ENCODE measurements at regions not wholly inside any gene's neighbourhood (a gene's known extent, or its start where the extent isn't known, plus 50 kb on each side); places are given as distances from the start of the nearest gene placed in this dataset.

GRCh38 chr12:75699251-75699650 lies 187.8 kb upstream of the KRR1 start:
- no peak overlapping the region for H3K4me3 ChIP-seq (ENCODE audit: low read length)
- H3K27ac ChIP-seq (ENCODE audit: low read length) = no peak overlapping the region
- H3K9ac ChIP-seq (ENCODE audit: low read length) = no peak overlapping the region
- H2AFZ ChIP-seq (ENCODE audit: low read depth, low read length) = no peak overlapping the region
- TF ChIP-seq EZH2phosphoT487 (IDR thresholded peaks at IDR 0.05; ENCODE audit: low read depth) (no peak), CTCF (IDR thresholded peaks at IDR 0.05; ENCODE audit: low read depth, low read length) (no peak)
- no peaks in the 10 kb centered on the region for H3K36me3 ChIP-seq (replicated peaks; ENCODE audit: low read depth, low read length)
- H3K9me3 ChIP-seq (ENCODE audit: insufficient read depth, low read length) = no peaks in the 10 kb centered on the region
- H3K27me3 ChIP-seq (ENCODE audit: low read depth, low read length) = no peaks in the 10 kb centered on the region
- H4K20me1 ChIP-seq (ENCODE audit: insufficient read depth, low read length) = no peaks in the 10 kb centered on the region
- H3K4me2 ChIP-seq (ENCODE audit: low read length) = no peak overlapping the region
- no peaks in the 10 kb centered on the region for H3K4me1 ChIP-seq (ENCODE audit: low read length)
- H3K79me2 ChIP-seq (ENCODE audit: low read length) = no peaks in the 10 kb centered on the region

GRCh38 chr12:75698052-75698451 lies 186.6 kb upstream of the KRR1 start:
- TF ChIP-seq EZH2phosphoT487 (IDR thresholded peaks at IDR 0.05; ENCODE audit: low read depth) (no peak), CTCF (IDR thresholded peaks at IDR 0.05; ENCODE audit: low read depth, low read length) (no peak)
- no peaks in the 10 kb centered on the region for H3K27me3 ChIP-seq (ENCODE audit: low read depth, low read length)
- no peaks in the 10 kb centered on the region for H3K79me2 ChIP-seq (ENCODE audit: low read length)
- no peaks in the 10 kb centered on the region for H3K4me1 ChIP-seq (ENCODE audit: low read length)
- no peak overlapping the region for H3K4me2 ChIP-seq (ENCODE audit: low read length)
- H3K27ac ChIP-seq (ENCODE audit: low read length) = no peak overlapping the region
- H2AFZ ChIP-seq (ENCODE audit: low read depth, low read length) = no peak overlapping the region; the same call in 1 of the 2 replicates
- H3K36me3 ChIP-seq (replicated peaks; ENCODE audit: low read depth, low read length) = no peaks in the 10 kb centered on the region
- no peaks in the 10 kb centered on the region for H3K9me3 ChIP-seq (ENCODE audit: insufficient read depth, low read length)
- no peak overlapping the region for H3K9ac ChIP-seq (ENCODE audit: low read length)
- no peaks in the 10 kb centered on the region for H4K20me1 ChIP-seq (ENCODE audit: insufficient read depth, low read length)
- no peak overlapping the region for H3K4me3 ChIP-seq (ENCODE audit: low read length)

GRCh38 chr12:75695926-75696325 lies 184.5 kb upstream of the KRR1 start:
- no peaks in the 10 kb centered on the region for H3K4me1 ChIP-seq (ENCODE audit: low read length)
- H3K4me2 ChIP-seq (ENCODE audit: low read length) = no peak overlapping the region
- H2AFZ ChIP-seq (ENCODE audit: low read depth, low read length) = no peak overlapping the region
- TF ChIP-seq CTCF (IDR thresholded peaks at IDR 0.05; ENCODE audit: low read depth, low read length) = no peak
- TF ChIP-seq EZH2phosphoT487 (IDR thresholded peaks at IDR 0.05; ENCODE audit: low read depth) = no peak
- no peaks in the 10 kb centered on the region for H3K9me3 ChIP-seq (ENCODE audit: insufficient read depth, low read length)
- H4K20me1 ChIP-seq (ENCODE audit: insufficient read depth, low read length) = no peaks in the 10 kb centered on the region
- no peak overlapping the region for H3K9ac ChIP-seq (ENCODE audit: low read length)
- H3K79me2 ChIP-seq (ENCODE audit: low read length) = no peaks in the 10 kb centered on the region
- H3K36me3 ChIP-seq (replicated peaks; ENCODE audit: low read depth, low read length) = no peaks in the 10 kb centered on the region
- H3K27ac ChIP-seq (ENCODE audit: low read length) = no peak overlapping the region
- no peaks in the 10 kb centered on the region for H3K27me3 ChIP-seq (ENCODE audit: low read depth, low read length)
- H3K4me3 ChIP-seq (ENCODE audit: low read length) = no peak overlapping the region

GRCh38 chr12:75694534-75695268 lies 183.3 kb upstream of the KRR1 start:
- Histone ChIP-seq H2AFZ (ENCODE audit: low read depth, low read length) (no peak overlapping the region), H3K36me3 (replicated peaks; ENCODE audit: low read depth, low read length) (no peaks in the 10 kb centered on the region), H3K9ac (ENCODE audit: low read length) (no peak overlapping the region), H3K79me2 (ENCODE audit: low read length) (no peaks in the 10 kb centered on the region), H3K4me3 (ENCODE audit: low read length) (no peak overlapping the region), H3K4me2 (ENCODE audit: low read length) (no peak overlapping the region), H3K27ac (ENCODE audit: low read length) (no peak overlapping the region), H4K20me1 (ENCODE audit: insufficient read depth, low read length) (no peaks in the 10 kb centered on the region), H3K4me1 (ENCODE audit: low read length) (no peaks in the 10 kb centered on the region), H3K9me3 (ENCODE audit: insufficient read depth, low read length) (no peaks in the 10 kb centered on the region), H3K27me3 (ENCODE audit: low read depth, low read length) (no peaks in the 10 kb centered on the region)
- TF ChIP-seq CTCF (IDR thresholded peaks at IDR 0.05; ENCODE audit: low read depth, low read length) (no peak), EZH2phosphoT487 (IDR thresholded peaks at IDR 0.05; ENCODE audit: low read depth) (no peak)
